A673 (cell line): ENCODE measurements at regions not wholly inside any gene's neighbourhood (a gene's known extent, or its start where the extent isn't known, plus 50 kb on each side); places are given as distances from the start of the nearest gene placed in this dataset.
"Not testable (repeated sequence)": the region's sequence is repeated elsewhere in the genome, so short reads cannot be mapped to it uniquely, and the experiment has no call there.

Experiments
- BruUV-seq: library from RNA; stranded (reverse); fragments of 400-500 nt; replicated peaks from 2 replicates; lab custom pipeline; 2021; lab: Mats Ljungman, UMichigan
- CTCF ChIA-PET: fragments of 300-600 bp; sonication (Branson Sonifier 250); formaldehyde crosslinking; loops from one replicate; lab custom pipeline; 2022; ENCODE audit warnings: antibody characterized with exemption; lab: Charles Lee
- POLR2A ChIA-PET: fragments of 300-600 bp; sonication (Branson Sonifier 250); formaldehyde crosslinking; loops from one replicate; lab custom pipeline; 2022; ENCODE audit warnings: antibody characterized with exemption; ENCODE audit not compliant: low non-redundant PET; lab: Charles Lee
- DNase-seq: peaks from one replicate; pipeline ENCODE4 v3.0.0-alpha.2; 2015; ENCODE audit warnings: low spot score
- H3K27ac ChIP-seq: fragments of 200-600 bp; sonication (generic); 2 replicates; pipeline ENCODE4 v1.5.1; 2016; ENCODE audit warnings: mixed run types, low read depth, mild to moderate bottlenecking, mixed read lengths, antibody characterized with exemption, low read length; ENCODE audit not compliant: poor library complexity, severe bottlenecking
- H3K27me3 ChIP-seq: fragments of 200-600 bp; sonication (generic); replicated peaks from 2 replicates; pipeline ENCODE4 v1.6.1; 2017; ENCODE audit warnings: mixed run types, low read depth, mild to moderate bottlenecking, mixed read lengths, antibody characterized with exemption, low read length; ENCODE audit not compliant: insufficient read depth, poor library complexity
- H3K36me3 ChIP-seq: fragments of 200-600 bp; sonication (generic); 2 replicates; pipeline ENCODE4 v1.6.1; 2016; ENCODE audit warnings: mixed run types, mild to moderate bottlenecking, mixed read lengths, antibody characterized with exemption, low read length; ENCODE audit not compliant: insufficient read depth, poor library complexity, severe bottlenecking
- H3K4me1 ChIP-seq: fragments of 200-600 bp; sonication (generic); 2 replicates; pipeline ENCODE4 v1.6.1; 2017; ENCODE audit warnings: mixed run types, mild to moderate bottlenecking, mixed read lengths, antibody characterized with exemption, low read length; ENCODE audit not compliant: insufficient read depth, poor library complexity, severe bottlenecking
- H3K4me3 ChIP-seq: fragments of 200-600 bp; sonication (generic); 2 replicates; pipeline ENCODE4 v1.5.1; 2016; ENCODE audit warnings: low read depth, mixed run types, mild to moderate bottlenecking, mixed read lengths, low read length; ENCODE audit not compliant: poor library complexity, severe bottlenecking
- H3K9me3 ChIP-seq: fragments of 200-600 bp; sonication (generic); 2 replicates; pipeline ENCODE4 v1.6.1; 2016; ENCODE audit warnings: mixed run types, low read depth, mild to moderate bottlenecking, mixed read lengths, antibody characterized with exemption, low read length; ENCODE audit not compliant: poor library complexity, severe bottlenecking
- CTCF ChIP-seq: fragments of 300-800, 200-600 bp; sonication (generic); conservative IDR thresholded peaks from 2 replicates; pipeline ENCODE4 v1.5.1; 2017; ENCODE audit warnings: low read depth, mild to moderate bottlenecking, antibody characterized with exemption, low read length, moderate library complexity, mixed read lengths
- EZH2 ChIP-seq: fragments of 200-600 bp; sonication (generic); IDR thresholded peaks from 2 replicates; pipeline ENCODE4 v1.6.1; 2017; ENCODE audit warnings: borderline replicate concordance, low read depth, mild to moderate bottlenecking, mixed read lengths, antibody characterized with exemption, low read length; ENCODE audit not compliant: poor library complexity, severe bottlenecking
- intact Hi-C: fragments of 100-400 bp; cut with micrococcal nuclease; formaldehyde crosslinking; loops from one replicate; pipeline ENCODE4 v1.10.0; 2022; ENCODE audit not compliant: unreplicated experiment

- no TSS peak for BruUV-seq
- Histone ChIP-seq H3K27me3 (no peaks in the 10 kb centered on the region), H3K36me3 (no peaks in the 10 kb centered on the region), H3K9me3 (no peaks in the 10 kb centered on the region), H3K4me3 (no peak overlapping the region), H3K27ac (no peak overlapping the region), H3K4me1 (no peaks in the 10 kb centered on the region)
- no peak for DNase-seq
- ChIA-PET POLR2A (no interaction called here), CTCF (no interaction called here)
- TF ChIP-seq EZH2 = no peak
- intact Hi-C loops = no loop called here
Measured at GRCh38 chr5:62767077-62767476, 188.5 kb downstream of the LRRC70 start.

- intact Hi-C loops = no loop called here
- no peak for TF ChIP-seq CTCF
- no peak for TF ChIP-seq EZH2
- Histone ChIP-seq H3K27me3 (no peaks in the 10 kb centered on the region), H3K36me3 (no peaks in the 10 kb centered on the region), H3K9me3 (no peaks in the 10 kb centered on the region), H3K27ac (no peak overlapping the region), H3K4me1 (no peaks in the 10 kb centered on the region), H3K4me3 (no peak overlapping the region)
- ChIA-PET CTCF (no interaction called here), POLR2A (no interaction called here)
- no TSS peak for BruUV-seq
- no peak for DNase-seq
Measured at GRCh38 chr5:62762503-62762902, 183.9 kb downstream of the LRRC70 start.

- H3K27me3 ChIP-seq, DNase-seq, H3K4me1 ChIP-seq, H3K36me3 ChIP-seq, intact Hi-C loops, CTCF ChIA-PET, BruUV-seq, H3K4me3 ChIP-seq, H3K27ac ChIP-seq, H3K9me3 ChIP-seq, POLR2A ChIA-PET: not testable (repeated sequence)
Measured at GRCh38 chr5:62757686-62758085, 179.1 kb downstream of the LRRC70 start.

GRCh38 chr5:62752998-62753367 lies 174.4 kb downstream of the LRRC70 start:
- H3K4me1 ChIP-seq, DNase-seq, H3K36me3 ChIP-seq, CTCF ChIA-PET, H3K4me3 ChIP-seq, BruUV-seq, H3K27me3 ChIP-seq, H3K9me3 ChIP-seq, H3K27ac ChIP-seq, POLR2A ChIA-PET, intact Hi-C loops: not testable (repeated sequence)

- H3K4me1 ChIP-seq, H3K4me3 ChIP-seq, H3K27me3 ChIP-seq, POLR2A ChIA-PET, DNase-seq, CTCF ChIA-PET, H3K9me3 ChIP-seq, BruUV-seq, intact Hi-C loops, H3K36me3 ChIP-seq, H3K27ac ChIP-seq: not testable (repeated sequence)
Measured at GRCh38 chr5:62752056-62752997, 173.7 kb downstream of the LRRC70 start.
